Stomach (tissue), 4 donors: ENCODE measurements at regions not wholly inside any gene's neighbourhood (a gene's known extent, or its start where the extent isn't known, plus 50 kb on each side); places are given as distances from the start of the nearest gene placed in this dataset.

Experiments used
- EP300 ChIP-seq: sonication (generic); formaldehyde crosslinking; IDR thresholded peaks from one replicate; pipeline ENCODE4 v1.6.1; 2017; ENCODE audit warnings: antibody characterized with exemption
- POLR2AphosphoS5 ChIP-seq, 3 donors: sonication (generic); formaldehyde crosslinking; IDR thresholded peaks; one replicate each; pipeline ENCODE4 v1.6.1; 2016; ENCODE audit warnings: antibody characterized with exemption in 3 of 3

- TF ChIP-seq POLR2AphosphoS5 (IDR thresholded peaks at IDR 0.05) (no peak), EP300 (no peak)
Measured at GRCh38 chr15:23835953-23836352, 148.8 kb upstream of the NDN start.
